ENCODE measurements at regions not wholly inside any gene's neighbourhood (a gene's known extent, or its start where the extent isn't known, plus 50 kb on each side); places are given as distances from the start of the nearest gene placed in this dataset.

DNA sequence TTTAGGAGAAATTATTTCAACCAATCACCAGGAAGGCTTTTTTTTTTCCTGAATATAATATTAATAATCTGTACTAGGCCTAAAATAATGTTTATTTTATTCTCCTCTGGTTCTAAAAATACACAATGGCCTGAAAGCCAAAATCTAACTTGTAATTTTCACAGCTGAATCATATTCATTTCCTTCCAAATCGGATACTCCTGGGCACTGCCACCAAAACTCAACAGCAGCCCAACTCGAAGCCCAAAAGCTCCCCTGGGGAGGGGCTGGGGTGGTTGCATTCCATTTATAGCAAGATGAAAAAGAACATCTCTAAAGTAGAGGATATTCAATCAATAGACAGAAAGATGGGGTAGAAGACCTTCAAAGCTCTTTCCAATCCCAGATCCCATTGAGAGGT is 100.5 kb upstream of the SETBP1 start:
- TF ChIP-seq, protein P1, sequence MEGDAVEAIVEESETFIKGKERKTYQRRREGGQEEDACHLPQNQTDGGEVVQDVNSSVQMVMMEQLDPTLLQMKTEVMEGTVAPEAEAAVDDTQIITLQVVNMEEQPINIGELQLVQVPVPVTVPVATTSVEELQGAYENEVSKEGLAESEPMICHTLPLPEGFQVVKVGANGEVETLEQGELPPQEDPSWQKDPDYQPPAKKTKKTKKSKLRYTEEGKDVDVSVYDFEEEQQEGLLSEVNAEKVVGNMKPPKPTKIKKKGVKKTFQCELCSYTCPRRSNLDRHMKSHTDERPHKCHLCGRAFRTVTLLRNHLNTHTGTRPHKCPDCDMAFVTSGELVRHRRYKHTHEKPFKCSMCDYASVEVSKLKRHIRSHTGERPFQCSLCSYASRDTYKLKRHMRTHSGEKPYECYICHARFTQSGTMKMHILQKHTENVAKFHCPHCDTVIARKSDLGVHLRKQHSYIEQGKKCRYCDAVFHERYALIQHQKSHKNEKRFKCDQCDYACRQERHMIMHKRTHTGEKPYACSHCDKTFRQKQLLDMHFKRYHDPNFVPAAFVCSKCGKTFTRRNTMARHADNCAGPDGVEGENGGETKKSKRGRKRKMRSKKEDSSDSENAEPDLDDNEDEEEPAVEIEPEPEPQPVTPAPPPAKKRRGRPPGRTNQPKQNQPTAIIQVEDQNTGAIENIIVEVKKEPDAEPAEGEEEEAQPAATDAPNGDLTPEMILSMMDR (conservative IDR thresholded peaks at IDR 0.05): no peak
- TF ChIP-seq ZFX (IDR thresholded peaks at IDR 0.05): no peak
